ENCODE measurements at regions not wholly inside any gene's neighbourhood (a gene's known extent, or its start where the extent isn't known, plus 50 kb on each side); places are given as distances from the start of the nearest gene placed in this dataset.
"Not testable (repeated sequence)": the region's sequence is repeated elsewhere in the genome, so short reads cannot be mapped to it uniquely, and the experiment has no call there.

GRCh38 chr9:11697126-11697525 is 996.1 kb upstream of the TYRP1 start:
- no peak for DNase-seq (ENCODE audit: low read depth in 2 of 3, low spot score in 2 of 3)

GRCh38 chr9:11701706-11702105 is 991.5 kb upstream of the TYRP1 start:
- DNase-seq (ENCODE audit: low read depth in 2 of 3, low spot score in 2 of 3), result no peak

- DNase-seq (ENCODE audit: low read depth in 2 of 3, low spot score in 2 of 3), result no peak
Observed at GRCh38 chr9:11702548-11702947, 990.6 kb upstream of the TYRP1 start.

- not testable (repeated sequence) for DNase-seq (ENCODE audit: low read depth in 2 of 3, low spot score in 2 of 3)
Observed at GRCh38 chr9:11704198-11704597, 989.0 kb upstream of the TYRP1 start.

- no peak for DNase-seq (ENCODE audit: low read depth in 2 of 3, low spot score in 2 of 3)
Observed at GRCh38 chr9:11708899-11709298, 984.3 kb upstream of the TYRP1 start.

GRCh38 chr9:11709567-11709966 is 983.6 kb upstream of the TYRP1 start:
- no peak for DNase-seq (ENCODE audit: low read depth in 2 of 3, low spot score in 2 of 3)

GRCh38 chr9:11713077-11713476 is 980.1 kb upstream of the TYRP1 start:
- no peak for DNase-seq (ENCODE audit: low read depth in 2 of 3, low spot score in 2 of 3)

GRCh38 chr9:11722957-11723356 is 970.2 kb upstream of the TYRP1 start:
- no peak for DNase-seq (ENCODE audit: low read depth in 2 of 3, low spot score in 2 of 3)

- no peak for DNase-seq (ENCODE audit: low read depth in 2 of 3, low spot score in 2 of 3)
Observed at GRCh38 chr9:11726659-11727058, 966.5 kb upstream of the TYRP1 start.

- no peak for DNase-seq (ENCODE audit: low read depth in 2 of 3, low spot score in 2 of 3)
Observed at GRCh38 chr9:11735391-11735790, 957.8 kb upstream of the TYRP1 start.

- DNase-seq (ENCODE audit: low read depth in 2 of 3, low spot score in 2 of 3), result no peak
Observed at GRCh38 chr9:11742471-11742870, 950.7 kb upstream of the TYRP1 start.

GRCh38 chr9:11743356-11743755 is 949.8 kb upstream of the TYRP1 start:
- DNase-seq (ENCODE audit: low read depth in 2 of 3, low spot score in 2 of 3), result no peak

- no peak for DNase-seq (ENCODE audit: low read depth in 2 of 3, low spot score in 2 of 3)
Observed at GRCh38 chr9:11749396-11749795, 943.8 kb upstream of the TYRP1 start.

- DNase-seq (ENCODE audit: low read depth in 2 of 3, low spot score in 2 of 3), result no peak
Observed at GRCh38 chr9:11755951-11756350, 937.2 kb upstream of the TYRP1 start.

GRCh38 chr9:11757408-11757807 is 935.8 kb upstream of the TYRP1 start:
- no peak for DNase-seq (ENCODE audit: low read depth in 2 of 3, low spot score in 2 of 3)

- no peak for DNase-seq (ENCODE audit: low read depth in 2 of 3, low spot score in 2 of 3)
Observed at GRCh38 chr9:11758016-11758415, 935.2 kb upstream of the TYRP1 start.

GRCh38 chr9:11779971-11780370 is 913.2 kb upstream of the TYRP1 start:
- no peak for DNase-seq (ENCODE audit: low read depth in 2 of 3, low spot score in 2 of 3)

- no peak for DNase-seq (ENCODE audit: low read depth in 2 of 3, low spot score in 2 of 3)
Observed at GRCh38 chr9:11792870-11793269, 900.3 kb upstream of the TYRP1 start.

GRCh38 chr9:11794984-11795383 is 898.2 kb upstream of the TYRP1 start:
- no peak for DNase-seq (ENCODE audit: low read depth in 2 of 3, low spot score in 2 of 3)

- no peak for DNase-seq (ENCODE audit: low read depth in 2 of 3, low spot score in 2 of 3)
Observed at GRCh38 chr9:11805969-11806368, 887.2 kb upstream of the TYRP1 start.

- no peak for DNase-seq (ENCODE audit: low read depth in 2 of 3, low spot score in 2 of 3)
Observed at GRCh38 chr9:11821306-11821975, 871.7 kb upstream of the TYRP1 start.

- no peak for DNase-seq (ENCODE audit: low read depth in 2 of 3, low spot score in 2 of 3)
Observed at GRCh38 chr9:11828201-11828600, 865.0 kb upstream of the TYRP1 start.

- no peak for DNase-seq (ENCODE audit: low read depth in 2 of 3, low spot score in 2 of 3)
Observed at GRCh38 chr9:11833056-11833455, 860.1 kb upstream of the TYRP1 start.
